CD4-positive, CD25-positive, alpha-beta regulatory T cell (primary cell): ENCODE measurements at regions not wholly inside any gene's neighbourhood (a gene's known extent, or its start where the extent isn't known, plus 50 kb on each side); places are given as distances from the start of the nearest gene placed in this dataset.
"Not testable (repeated sequence)": the region's sequence is repeated elsewhere in the genome, so short reads cannot be mapped to it uniquely, and the experiment has no call there.

ENCODE experiments used
- ATAC-seq, 2 donors: fragments of 150-1000 bp; cut with Tn5 transposase; one replicate each; pipeline ENCODE4 v1.10.0; 2021; ENCODE audit warnings: low read depth in 2 of 2, moderate number of reproducible peaks in 2 of 2, moderate library complexity in 1 of 2
- DNase-seq, 3 donors: peaks; one replicate each; pipeline versions ENCODE4 v3.0.0 to v3.0.0-alpha.2; 2012 to 2022; ENCODE audit warnings: mixed read lengths in 1 of 3
- H3K27ac ChIP-seq: one replicate; pipeline ENCODE4 v1.7.0; 2013; ENCODE audit warnings: mild to moderate bottlenecking, low read length; ENCODE audit not compliant: insufficient read depth, poor library complexity, severe bottlenecking
- H3K27me3 ChIP-seq: one replicate; pipeline ENCODE4 v1.7.0; 2013; ENCODE audit warnings: low read length; ENCODE audit not compliant: control insufficient read depth, insufficient read depth
- H3K36me3 ChIP-seq: one replicate; pipeline ENCODE4 v1.7.0; 2013; ENCODE audit warnings: mild to moderate bottlenecking, low read length, moderate library complexity; ENCODE audit not compliant: control insufficient read depth, insufficient read depth
- H3K4me1 ChIP-seq: 2 replicates; pipeline ENCODE4 v1.7.0; 2013; ENCODE audit warnings: mild to moderate bottlenecking, low read length; ENCODE audit not compliant: insufficient read depth, control insufficient read depth, poor library complexity, severe bottlenecking
- H3K4me3 ChIP-seq: one replicate; pipeline ENCODE4 v1.7.0; 2013; ENCODE audit warnings: low read depth, mild to moderate bottlenecking, low read length, moderate library complexity
- H3K9me3 ChIP-seq, 2 experiments: 1 replicate in 1 of 2; 2 replicates in 1 of 2; pipeline ENCODE4 v1.7.0; 2013; ENCODE audit warnings: low read length in 2 of 2, mild to moderate bottlenecking in 1 of 2, moderate library complexity in 1 of 2; ENCODE audit not compliant: control insufficient read depth in 2 of 2
- H3K27ac Mint-ChIP-seq, 3 donors: one replicate each; pipeline ENCODE4 v1.8.0; 2020 to 2022; ENCODE audit warnings: mild to moderate bottlenecking in 3 of 3, mixed read lengths in 3 of 3, moderate library complexity in 2 of 3
- H3K27me3 Mint-ChIP-seq: one replicate; pipeline ENCODE4 v1.8.0; 2022; ENCODE audit warnings: mild to moderate bottlenecking, mixed read lengths
- H3K36me3 Mint-ChIP-seq: one replicate; pipeline ENCODE4 v1.8.0; 2020; ENCODE audit warnings: mixed read lengths
- H3K4me1 Mint-ChIP-seq, 4 donors: one replicate each; pipeline ENCODE4 v1.8.0; 2020 to 2022; ENCODE audit warnings: mixed read lengths in 4 of 4, mild to moderate bottlenecking in 1 of 4
- H3K4me3 Mint-ChIP-seq, 4 donors: one replicate each; pipeline ENCODE4 v1.8.0; 2020 to 2022; ENCODE audit warnings: mild to moderate bottlenecking in 4 of 4, mixed read lengths in 4 of 4, moderate library complexity in 3 of 4
- H3K9me3 Mint-ChIP-seq, 7 donors: one replicate each; pipeline ENCODE4 v1.8.0; 2020 to 2022; ENCODE audit warnings: mixed read lengths in 7 of 7, mild to moderate bottlenecking in 3 of 7, moderate library complexity in 2 of 7

DNA sequence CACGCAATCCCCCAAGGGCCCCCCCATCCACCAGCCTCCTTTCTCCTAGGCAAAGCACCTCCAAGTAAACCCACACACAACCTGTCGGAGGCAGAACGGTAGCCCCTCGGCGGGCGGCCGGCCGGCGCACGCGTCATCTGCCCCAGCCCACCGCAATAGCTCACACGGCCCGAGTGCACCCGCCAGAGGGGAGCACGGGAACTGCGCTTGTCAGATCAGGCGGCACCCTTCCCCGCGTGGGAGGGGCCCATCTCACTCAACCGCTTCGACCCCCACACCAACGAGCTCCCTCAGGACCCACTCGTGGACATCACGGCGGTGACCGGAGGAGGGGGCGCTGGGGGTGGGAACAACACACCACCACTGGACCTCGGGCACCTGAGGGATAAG lies 767.9 kb upstream of the DEFB115 start:
- Histone ChIP-seq H3K4me1 (no peaks in the 10 kb centered on the region), H3K27me3 (no peaks in the 10 kb centered on the region), H3K27ac (no peak overlapping the region), H3K36me3 (no peaks in the 10 kb centered on the region), H3K9me3 (peaks cover 0 to 32% of the 10 kb centered on the region in 2 experiments), H3K4me3 (no peak overlapping the region)
- H3K36me3 Mint-ChIP-seq = no peaks in the 10 kb centered on the region
- peaks cover 0 to 30% (median 10%) of the 10 kb centered on the region in 7 donors for H3K9me3 Mint-ChIP-seq
- H3K27me3 Mint-ChIP-seq = no peaks in the 10 kb centered on the region
- H3K4me1 Mint-ChIP-seq = no peaks in the 10 kb centered on the region
- H3K27ac Mint-ChIP-seq = no peak overlapping the region
- H3K4me3 Mint-ChIP-seq = no peak overlapping the region
- ATAC-seq = no peak
- DNase-seq = no peak

DNA sequence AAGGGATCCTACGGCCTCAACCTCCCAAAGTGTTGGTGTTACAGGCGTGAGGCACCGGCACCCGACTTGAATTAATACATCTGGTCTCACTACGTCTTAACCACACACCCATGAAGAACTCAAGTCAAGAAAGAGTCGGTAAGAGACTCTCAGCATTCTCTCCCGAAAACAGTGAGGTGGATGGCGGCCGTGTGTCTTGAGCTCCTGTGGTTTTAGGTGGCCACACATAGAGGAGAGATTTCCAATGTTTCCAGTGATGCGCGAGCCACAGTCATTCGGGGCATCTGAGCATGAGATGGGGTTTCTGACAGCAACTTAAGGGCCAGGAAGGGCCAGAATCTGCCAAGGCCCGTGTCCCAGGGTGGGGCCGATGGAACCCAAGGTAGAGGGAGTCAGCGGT lies 766.4 kb upstream of the DEFB115 start:
- no peak overlapping the region for H3K4me3 Mint-ChIP-seq
- Histone ChIP-seq H3K36me3 (no peaks in the 10 kb centered on the region), H3K4me1 (no peaks in the 10 kb centered on the region), H3K9me3 (peaks cover 0 to 18% of the 10 kb centered on the region in 2 experiments), H3K27me3 (no peaks in the 10 kb centered on the region), H3K27ac (no peak overlapping the region), H3K4me3 (no peak overlapping the region)
- H3K27me3 Mint-ChIP-seq = no peaks in the 10 kb centered on the region
- no peaks in the 10 kb centered on the region for H3K36me3 Mint-ChIP-seq
- H3K27ac Mint-ChIP-seq = no peak overlapping the region
- no peaks in the 10 kb centered on the region for H3K4me1 Mint-ChIP-seq
- peaks cover 0 to 30% (median 10%) of the 10 kb centered on the region in 7 donors for H3K9me3 Mint-ChIP-seq
- DNase-seq = no peak
- ATAC-seq = no peak

DNA sequence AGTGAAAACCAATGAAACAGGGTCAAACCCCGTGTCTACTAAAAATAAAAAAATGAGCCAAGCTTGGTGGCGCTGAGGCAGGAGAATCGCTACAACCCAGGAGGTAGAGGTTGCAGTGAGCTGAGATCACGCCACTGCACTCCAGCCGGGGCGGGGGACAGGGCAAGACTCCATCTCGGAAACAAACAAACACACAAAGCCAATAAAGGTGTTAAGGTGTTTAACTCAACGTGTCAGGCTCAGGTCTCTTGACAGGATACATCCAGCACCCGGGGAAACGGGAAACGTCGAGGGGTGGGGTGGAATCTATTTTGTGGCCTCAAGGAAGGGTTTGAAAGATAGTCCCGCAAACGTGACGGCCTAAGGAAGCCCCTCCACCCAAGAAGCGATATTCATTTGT lies 760.8 kb upstream of the DEFB115 start:
- not testable (repeated sequence) for H3K27me3 ChIP-seq

DNA sequence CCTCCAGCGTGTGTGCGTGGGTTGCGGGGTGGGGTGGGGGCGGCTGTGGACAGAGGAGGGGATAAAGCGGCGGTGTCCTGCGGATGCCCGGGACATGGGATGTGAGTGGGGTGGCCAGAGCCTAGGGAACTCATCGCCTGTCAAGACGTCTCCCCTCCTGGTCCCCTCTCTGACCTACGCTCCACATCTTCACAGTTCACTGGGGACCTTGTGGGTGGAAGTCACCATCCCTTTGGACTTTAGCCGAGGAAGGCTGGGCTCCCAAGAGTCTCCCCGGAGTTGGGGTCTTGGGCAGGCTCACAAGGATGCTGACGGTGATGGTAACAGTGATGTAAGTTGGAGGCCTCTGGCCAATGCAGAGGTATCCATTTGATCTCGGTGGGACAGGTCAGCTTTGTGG lies 760.3 kb upstream of the DEFB115 start:
- not testable (repeated sequence) for H3K27me3 ChIP-seq, H3K27me3 Mint-ChIP-seq, H3K9me3 ChIP-seq, H3K36me3 Mint-ChIP-seq, H3K4me1 ChIP-seq, H3K36me3 ChIP-seq, ATAC-seq, H3K4me1 Mint-ChIP-seq, H3K4me3 Mint-ChIP-seq, H3K27ac ChIP-seq, H3K27ac Mint-ChIP-seq, DNase-seq, H3K4me3 ChIP-seq
- peaks cover 0 to 11% (median 4%) of the 10 kb centered on the region in 7 donors for H3K9me3 Mint-ChIP-seq

More for the DNA sequence above, 760.8 kb upstream of the DEFB115 start:
- not testable (repeated sequence) for H3K36me3 Mint-ChIP-seq, H3K4me1 ChIP-seq, H3K9me3 ChIP-seq, H3K4me3 ChIP-seq, ATAC-seq, H3K4me1 Mint-ChIP-seq, H3K36me3 ChIP-seq, H3K27me3 Mint-ChIP-seq, H3K27ac Mint-ChIP-seq, DNase-seq, H3K4me3 Mint-ChIP-seq, H3K27ac ChIP-seq
- peaks cover 0 to 14% (median 5%) of the 10 kb centered on the region in 7 donors for H3K9me3 Mint-ChIP-seq

DNA sequence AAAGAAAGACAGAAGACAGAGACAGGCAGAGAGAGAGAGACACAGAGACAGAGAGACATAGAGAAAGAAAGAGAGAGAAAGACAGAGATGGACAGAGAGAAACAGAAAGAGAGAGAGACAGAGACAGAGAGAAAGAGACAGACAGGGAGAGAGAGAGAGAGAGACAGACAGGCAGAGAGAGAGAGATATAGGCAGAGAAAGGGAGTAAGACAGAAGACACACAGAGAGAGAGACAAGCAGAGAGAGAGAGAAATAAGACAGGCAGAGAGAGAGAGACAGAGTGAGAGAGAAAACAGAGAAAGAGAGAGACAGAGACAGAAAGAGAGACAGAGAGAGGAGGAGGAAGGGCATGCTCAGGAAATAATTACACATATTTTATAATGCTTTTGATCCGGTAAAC lies 758.3 kb upstream of the DEFB115 start:
- no peak for ATAC-seq
- no peaks in the 10 kb centered on the region for H3K36me3 ChIP-seq
- peaks cover 0 to under 1% of the 10 kb centered on the region in 2 experiments for H3K9me3 ChIP-seq
- no peaks in the 10 kb centered on the region for H3K36me3 Mint-ChIP-seq
- no peaks in the 10 kb centered on the region for H3K27me3 ChIP-seq
- no peak overlapping the region for H3K27ac ChIP-seq
- H3K4me1 ChIP-seq = no peaks in the 10 kb centered on the region
- H3K27me3 Mint-ChIP-seq = no peaks in the 10 kb centered on the region
- no peak overlapping the region for H3K4me3 ChIP-seq
- peaks cover 0 to 6% (median under 1%) of the 10 kb centered on the region in 7 donors for H3K9me3 Mint-ChIP-seq
- no peak overlapping the region for H3K4me3 Mint-ChIP-seq
- DNase-seq = no peak
- H3K27ac Mint-ChIP-seq = no peak overlapping the region
- H3K4me1 Mint-ChIP-seq = no peaks in the 10 kb centered on the region

DNA sequence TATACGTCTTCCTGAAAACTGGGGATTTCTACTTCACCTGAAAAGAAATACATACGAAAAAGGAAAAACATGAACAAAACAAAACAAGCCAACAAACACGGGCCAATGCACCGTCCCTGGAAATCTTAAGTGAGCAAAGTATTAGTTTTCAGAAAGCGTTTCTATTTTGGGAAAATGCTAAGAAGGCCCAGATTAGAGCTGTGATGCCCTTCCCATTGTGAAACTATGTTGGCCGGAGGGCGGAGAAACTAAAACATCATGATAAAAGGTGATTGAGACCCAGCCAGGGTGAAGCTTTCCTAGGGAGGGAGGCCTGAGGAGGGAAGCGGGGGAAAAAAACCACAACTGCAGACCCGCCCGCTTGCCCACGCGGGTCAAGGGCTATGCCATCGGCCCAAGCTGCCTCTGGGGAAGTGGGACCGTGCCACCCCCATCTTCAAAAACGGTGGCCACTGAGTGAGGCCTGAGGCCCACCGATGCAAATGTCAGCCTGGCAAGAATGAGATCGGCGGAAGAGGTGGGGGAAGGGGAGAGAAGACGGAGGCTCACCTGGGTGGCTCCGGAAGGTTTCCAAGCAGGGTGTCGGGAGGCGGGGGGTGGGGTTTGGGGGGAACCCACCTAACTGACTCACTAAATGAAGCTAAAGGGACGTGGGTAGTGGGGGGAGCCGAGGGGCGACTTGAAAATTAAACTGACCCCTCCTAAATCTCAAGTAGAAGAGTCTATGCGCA lies 757.6 kb upstream of the DEFB115 start:
- H3K27ac Mint-ChIP-seq, H3K4me1 ChIP-seq, H3K36me3 Mint-ChIP-seq, H3K9me3 Mint-ChIP-seq, H3K27me3 ChIP-seq, H3K4me3 ChIP-seq, H3K27ac ChIP-seq, H3K4me3 Mint-ChIP-seq, ATAC-seq, H3K9me3 ChIP-seq, DNase-seq, H3K4me1 Mint-ChIP-seq, H3K27me3 Mint-ChIP-seq, H3K36me3 ChIP-seq: not testable (repeated sequence)

DNA sequence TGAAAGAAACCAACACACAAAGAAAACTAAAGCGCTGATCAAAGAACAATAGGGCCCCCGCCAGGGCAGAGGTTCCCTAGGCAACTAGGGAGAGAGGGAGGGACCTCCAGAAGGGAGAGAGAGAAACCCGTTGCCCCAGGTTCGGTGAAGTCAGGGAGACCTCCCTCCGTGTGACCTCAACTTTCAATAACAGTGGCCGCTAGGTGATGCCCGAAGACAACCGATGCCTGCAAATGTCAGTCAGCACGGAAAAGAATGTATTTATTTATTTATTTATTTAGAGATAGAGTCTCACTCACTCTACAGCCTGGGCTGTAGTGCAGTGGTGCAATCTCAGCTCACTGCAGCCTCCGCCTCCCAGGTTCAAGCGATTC lies 757.0 kb upstream of the DEFB115 start:
- H3K4me3 ChIP-seq, H3K9me3 Mint-ChIP-seq, H3K36me3 Mint-ChIP-seq, H3K9me3 ChIP-seq, H3K4me1 ChIP-seq, H3K4me1 Mint-ChIP-seq, H3K27ac Mint-ChIP-seq, H3K4me3 Mint-ChIP-seq, H3K36me3 ChIP-seq, H3K27me3 Mint-ChIP-seq, H3K27ac ChIP-seq, ATAC-seq, H3K27me3 ChIP-seq, DNase-seq: not testable (repeated sequence)

DNA sequence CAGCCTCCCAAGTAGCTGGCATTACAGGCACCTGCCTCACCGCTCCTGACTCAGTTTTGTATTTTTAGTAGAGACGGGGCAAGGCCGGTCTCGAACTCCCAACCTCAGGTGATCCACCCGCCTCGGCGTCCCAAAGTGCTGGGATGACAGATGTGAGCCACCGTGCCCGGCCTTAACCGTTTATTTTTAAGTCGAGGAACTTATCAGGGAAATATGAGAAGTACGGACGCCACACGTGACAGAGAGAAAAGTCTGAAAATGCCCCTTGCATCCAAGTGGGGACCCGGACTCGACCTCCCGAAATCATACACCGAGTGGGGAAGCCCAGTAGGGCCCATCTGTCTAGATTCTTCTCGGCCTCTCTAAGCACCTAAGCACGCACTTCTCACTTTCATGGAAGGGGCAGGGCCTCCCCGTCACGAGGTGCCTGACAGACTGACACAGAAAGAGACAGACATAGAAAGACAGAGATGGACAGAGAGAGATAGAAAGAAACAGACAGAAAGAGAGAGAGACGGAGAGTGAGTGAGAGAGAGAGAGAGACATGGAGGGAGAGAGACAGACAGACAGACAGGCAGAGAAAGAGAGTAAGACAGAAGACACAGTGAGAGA lies 756.5 kb upstream of the DEFB115 start:
- H3K27me3 ChIP-seq = no peaks in the 10 kb centered on the region
- DNase-seq = no peak
- Mint-ChIP-seq H3K27me3 (no peaks in the 10 kb centered on the region), H3K36me3 (no peaks in the 10 kb centered on the region), H3K4me1 (no peaks in the 10 kb centered on the region), H3K9me3 (peaks cover 0 to 5% (median 0%) of the 10 kb centered on the region in 7 donors), H3K27ac (no peak overlapping the region), H3K4me3 (no peak overlapping the region)
- no peak for ATAC-seq
- no peak overlapping the region for H3K4me3 ChIP-seq
- no peaks in the 10 kb centered on the region for H3K36me3 ChIP-seq
- H3K27ac ChIP-seq = no peak overlapping the region
- no peaks in the 10 kb centered on the region for H3K4me1 ChIP-seq
- peaks cover 0 to 3% of the 10 kb centered on the region in 2 experiments for H3K9me3 ChIP-seq
